Activated CD4-positive, CD25-positive, alpha-beta regulatory T cell treated with anti-CD3 and anti-CD28 coated beads, Interleukin-2, amount 50 U/mL, for 72 hours (primary cell): ENCODE measurements at regions not wholly inside any gene's neighbourhood (a gene's known extent, or its start where the extent isn't known, plus 50 kb on each side); places are given as distances from the start of the nearest gene placed in this dataset.

Experiments used
- DNase-seq: peaks from one replicate; pipeline ENCODE4 v3.0.0; 2021

DNA sequence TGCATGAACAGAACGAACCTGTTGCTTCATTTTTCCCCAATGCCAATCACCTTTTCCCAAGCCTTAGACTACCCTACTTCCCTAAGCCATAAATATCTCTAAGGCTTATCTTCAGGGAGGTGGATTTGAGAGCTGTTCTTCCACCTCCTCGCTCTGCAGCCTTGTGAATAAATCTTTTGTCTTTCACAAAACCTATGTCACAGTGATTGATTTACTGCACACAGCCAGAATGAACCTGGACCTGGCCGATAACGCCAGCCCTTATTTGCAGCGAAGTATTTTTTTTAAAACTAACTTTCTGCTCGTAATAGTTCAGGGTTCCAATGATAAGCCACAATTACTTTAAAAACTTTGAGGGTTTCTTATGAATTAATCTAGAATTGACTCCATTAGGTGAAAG, 632.6 kb downstream of the PTPRU start:
- no peak for DNase-seq

DNA sequence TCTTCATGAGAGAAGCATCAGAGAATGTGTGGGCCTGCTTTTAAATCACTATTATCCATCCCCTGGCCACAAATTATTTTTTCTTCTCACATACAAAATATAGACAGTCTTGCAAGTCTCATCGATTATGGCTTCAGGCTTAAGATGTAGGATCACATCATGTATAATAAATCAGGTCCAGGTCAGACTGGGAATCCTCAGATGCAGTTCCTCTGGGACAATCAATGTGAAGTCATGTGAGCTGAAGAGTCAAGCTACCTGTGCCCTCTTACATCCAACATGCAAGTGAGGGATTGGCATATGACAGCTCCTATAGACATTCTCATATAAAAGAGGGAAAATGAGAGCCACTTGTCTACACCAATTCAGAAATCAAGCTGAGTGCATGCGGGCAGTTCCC, 631.8 kb downstream of the PTPRU start:
- no peak for DNase-seq

DNA sequence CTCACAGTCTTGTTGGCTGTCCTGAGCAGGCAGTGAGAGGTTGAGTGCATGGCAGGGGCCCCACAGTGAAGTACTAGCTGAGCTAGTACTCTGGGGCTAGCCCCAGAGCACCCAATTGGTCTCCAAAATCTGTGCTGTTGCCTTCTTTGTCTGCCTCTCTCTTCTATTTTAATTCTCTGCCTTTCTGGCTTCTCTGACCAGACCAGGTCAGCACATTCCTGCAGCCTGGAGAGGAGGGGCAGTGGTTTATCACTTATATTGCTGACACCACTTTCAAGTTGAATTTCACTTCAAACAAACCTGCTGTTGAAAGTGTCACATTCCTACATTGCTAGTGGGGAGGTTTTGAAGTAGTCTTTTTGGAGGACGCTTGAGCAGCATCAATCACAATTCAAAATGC, 628.7 kb downstream of the PTPRU start:
- no peak for DNase-seq

DNA sequence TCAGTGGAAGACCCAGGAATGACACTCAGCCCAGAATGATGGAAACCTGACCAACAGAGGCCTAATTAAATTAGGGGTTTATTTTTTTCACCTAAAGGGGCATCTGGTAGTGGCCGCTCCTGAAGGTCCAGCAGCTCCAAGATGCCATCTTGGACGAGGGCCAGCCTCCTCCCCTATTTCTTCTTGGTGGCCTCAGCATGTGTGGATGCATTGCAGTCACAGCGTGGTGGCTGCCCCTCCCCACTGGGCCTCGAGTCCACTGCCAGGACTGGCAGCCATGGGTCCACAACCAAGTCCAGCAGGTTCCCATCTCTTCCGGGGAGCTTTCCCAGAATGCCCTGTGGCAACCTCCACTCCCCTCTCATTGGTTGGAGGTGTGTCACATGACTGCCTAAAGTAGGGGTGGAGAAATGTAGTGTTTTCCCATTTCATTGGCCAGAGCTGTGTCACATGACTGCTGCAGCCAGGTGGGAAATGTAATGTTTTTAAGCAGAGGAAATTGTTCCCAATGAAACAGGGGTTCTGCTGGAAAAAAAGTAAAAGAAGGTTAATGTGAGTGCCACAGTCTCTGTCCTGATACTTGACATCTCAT, 628.2 kb downstream of the PTPRU start:
- DNase-seq, result no peak

DNA sequence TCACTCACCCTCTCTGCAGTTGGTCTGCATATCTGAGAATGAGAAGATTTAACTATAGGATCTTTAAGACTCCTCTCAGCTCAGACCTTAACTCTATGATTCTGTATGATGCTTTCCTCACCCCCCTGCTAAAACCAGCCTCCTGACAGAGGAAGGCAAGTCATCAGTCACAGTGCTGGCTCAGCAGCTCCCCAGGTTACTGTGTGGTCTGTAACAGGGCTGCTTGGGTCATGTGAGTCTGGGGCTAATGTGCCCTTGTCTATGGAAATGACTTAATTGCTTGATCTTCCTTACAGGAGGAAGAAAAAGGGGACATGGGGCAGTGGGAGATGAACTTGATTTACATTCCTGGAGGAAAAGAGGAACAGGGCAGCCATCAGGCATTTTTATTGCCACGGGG, 625.6 kb downstream of the PTPRU start:
- no peak for DNase-seq

DNA sequence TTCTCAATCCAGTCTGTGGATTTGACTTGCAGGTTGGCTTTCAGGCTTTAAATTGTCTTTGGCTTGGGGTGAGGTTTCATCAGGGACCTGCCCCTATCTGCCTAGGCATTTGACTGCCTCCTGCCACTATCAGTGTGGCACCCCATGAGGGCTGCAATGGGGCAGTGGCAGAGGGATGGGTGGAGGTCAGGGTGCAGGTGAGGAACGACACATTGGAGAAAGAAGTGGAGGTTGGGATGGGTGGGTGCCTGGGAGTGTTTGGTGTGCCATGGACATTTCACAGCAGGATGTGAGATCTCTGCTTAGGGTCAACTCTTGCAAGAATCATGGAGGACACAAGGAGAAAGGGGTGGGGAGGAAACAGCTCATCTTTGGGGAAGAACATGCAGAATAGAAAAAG, 625.1 kb downstream of the PTPRU start:
- no peak for DNase-seq

DNA sequence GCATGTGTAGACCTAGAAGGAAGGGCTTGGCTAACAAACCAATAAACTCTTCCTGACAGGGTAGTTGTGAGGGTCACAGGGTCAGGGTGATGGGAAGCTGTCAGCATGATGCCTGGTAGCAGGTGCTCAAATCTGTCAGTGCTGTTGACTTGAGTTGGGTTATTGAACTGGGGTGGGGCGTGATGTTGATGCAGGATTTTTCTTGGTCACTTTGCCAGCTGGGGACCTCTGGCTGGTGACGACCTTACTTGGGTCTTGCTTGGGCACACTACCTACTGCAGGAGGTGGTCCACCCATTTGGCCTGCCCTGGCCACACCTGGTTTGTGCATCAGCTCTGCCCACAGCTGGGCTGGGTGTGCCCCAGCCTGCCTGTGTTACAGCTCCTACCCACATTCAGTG, 624.4 kb downstream of the PTPRU start:
- no peak for DNase-seq

DNA sequence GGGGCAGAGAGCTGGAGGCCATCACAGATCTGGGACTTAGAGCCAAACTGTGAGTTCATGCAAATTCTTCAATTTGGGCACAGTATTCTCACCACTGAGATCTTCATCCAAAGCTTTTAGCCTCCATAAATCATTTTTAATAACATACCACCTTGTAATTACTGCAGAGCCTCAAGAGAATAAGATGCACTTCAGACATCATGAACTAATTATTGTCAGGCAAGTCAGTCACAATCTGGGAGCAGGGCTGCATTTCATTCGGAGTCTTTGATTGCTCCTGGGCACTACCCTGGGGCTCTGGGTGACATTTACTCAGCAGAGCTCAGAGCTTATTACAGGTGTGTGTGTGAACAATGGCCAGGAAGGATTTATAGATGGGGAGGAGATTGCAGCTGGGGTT, 623.7 kb downstream of the PTPRU start:
- DNase-seq, result no peak

DNA sequence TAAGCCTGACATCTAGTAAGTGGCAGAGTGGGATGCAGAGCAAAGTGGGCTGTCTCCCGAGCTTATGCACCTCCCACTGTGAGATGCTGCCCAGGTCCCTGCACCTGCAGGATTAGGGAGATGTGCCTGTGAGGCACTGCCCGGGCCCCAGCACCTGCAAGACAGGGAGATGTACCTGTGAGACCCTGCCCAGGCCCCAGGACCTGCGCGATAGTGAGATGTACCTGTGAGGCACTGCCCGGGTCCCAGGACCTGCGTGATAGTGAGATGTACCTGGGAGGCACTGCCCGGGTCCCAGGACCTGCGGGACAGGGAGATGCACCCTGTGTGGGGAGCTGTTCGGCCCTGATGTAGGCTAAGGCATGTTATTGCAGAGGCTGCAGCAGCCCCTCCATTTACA, 622.8 kb downstream of the PTPRU start:
- DNase-seq, result no peak

DNA sequence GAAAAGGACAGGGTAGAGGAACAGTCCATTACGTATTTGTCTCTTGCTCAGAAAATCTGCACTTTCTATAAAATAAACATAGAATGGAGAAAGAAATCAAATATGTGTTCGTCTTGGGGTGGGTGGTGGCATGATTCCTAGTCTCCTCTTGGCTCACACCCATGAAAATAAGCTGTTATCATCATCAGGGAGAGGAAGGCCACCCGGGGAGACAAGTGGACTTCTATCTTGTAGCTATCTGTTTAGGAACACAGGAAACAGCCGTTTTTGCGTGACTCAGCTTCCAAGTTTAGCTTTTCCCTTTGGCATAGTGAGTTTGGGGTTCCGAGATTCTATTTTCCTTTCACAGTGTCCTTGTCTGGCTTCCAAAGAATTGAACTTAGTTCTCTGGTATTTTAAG, 622.3 kb downstream of the PTPRU start:
- DNase-seq, result no peak

DNA sequence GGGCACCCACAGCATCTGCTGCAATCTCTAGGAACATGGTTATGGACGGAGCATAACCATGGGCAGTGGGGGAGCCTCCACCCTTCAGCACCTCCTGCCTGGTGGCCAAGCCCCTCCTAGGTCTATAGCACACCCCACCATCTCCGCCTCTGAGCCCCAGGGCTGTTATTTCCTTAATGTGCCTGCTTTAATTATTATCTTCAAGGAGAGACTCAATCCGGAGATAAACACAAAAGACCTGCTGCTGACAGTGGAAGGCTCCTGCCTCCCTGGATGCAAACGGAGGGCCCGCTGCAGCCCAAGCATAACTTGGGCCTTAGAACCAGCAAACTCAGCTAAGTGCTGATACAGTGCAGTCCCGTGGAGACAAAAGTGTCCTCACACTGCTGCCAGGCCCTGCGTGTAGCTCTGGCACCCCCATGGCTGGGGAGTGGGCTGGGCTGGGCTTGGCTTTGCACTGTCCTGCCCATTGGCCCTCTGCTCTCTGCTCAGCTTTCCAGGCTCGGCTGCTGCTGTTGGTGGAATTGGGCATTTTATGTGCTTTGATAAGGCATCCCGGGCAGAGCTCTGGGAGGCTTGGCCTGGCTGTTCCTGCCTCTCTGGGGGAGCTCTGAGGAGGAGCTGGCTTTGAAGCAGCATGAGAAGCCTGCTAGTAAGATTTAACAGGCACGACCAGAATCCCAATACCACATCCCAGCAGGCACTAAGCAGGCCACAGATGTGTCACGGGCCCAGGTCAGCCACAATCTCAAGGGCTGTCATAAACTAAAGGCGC, 620.2 kb downstream of the PTPRU start:
- no peak for DNase-seq

DNA sequence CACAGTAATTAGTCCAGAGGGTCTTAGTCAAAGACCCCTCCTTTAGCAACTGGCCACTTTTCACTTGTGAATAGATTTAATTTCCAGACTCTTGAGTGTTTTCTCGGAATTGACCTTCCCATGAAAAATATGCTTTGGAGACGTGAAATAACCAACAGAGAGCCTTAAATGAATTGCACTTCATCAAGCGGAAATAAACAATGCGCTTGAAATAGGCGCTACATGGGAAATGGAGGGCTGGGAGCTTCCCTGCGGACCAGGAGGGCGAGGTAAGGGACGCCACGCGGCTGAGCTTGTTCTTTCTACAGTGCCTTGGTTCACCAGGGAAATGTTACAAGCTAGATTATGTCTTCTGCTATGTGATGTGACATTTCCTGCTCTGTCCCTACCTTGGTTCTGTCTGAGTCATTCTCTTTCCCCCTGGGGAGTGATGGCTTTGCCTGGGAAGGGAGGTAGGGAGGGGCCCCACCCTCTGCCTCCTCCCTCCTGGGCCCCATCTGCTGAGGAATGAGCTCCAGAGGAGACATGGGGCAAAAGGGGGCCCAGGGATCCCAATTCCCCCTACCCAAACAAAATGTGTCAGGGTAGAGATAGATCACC, 619.3 kb downstream of the PTPRU start:
- DNase-seq, result no peak

DNA sequence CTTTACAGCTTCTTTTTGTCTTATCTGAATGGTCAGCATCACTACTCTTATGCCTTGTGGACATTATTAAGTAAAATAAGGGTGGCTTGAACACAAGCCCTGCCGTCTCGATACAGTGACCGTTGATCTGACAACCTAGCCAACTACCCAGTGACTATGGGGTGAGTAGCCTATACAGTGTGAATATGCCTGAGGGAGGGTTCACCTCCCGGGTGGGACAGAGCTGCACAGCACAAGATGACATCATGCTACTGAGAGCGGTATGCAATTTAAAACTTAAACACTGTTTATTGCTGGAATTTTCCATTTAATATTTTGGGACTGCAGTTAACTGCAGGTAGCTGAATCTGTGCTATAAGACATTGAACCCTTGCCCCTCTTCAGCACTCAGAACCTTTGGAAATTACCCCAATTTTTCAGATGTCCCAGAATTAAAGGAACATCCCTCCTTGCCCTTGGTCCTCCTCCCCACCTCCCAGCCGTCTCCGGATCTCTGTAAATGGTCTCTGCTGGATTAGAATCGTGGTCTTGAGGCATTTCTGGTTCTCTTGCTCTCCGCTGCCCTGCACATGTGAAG, 618.5 kb downstream of the PTPRU start:
- no peak for DNase-seq

DNA sequence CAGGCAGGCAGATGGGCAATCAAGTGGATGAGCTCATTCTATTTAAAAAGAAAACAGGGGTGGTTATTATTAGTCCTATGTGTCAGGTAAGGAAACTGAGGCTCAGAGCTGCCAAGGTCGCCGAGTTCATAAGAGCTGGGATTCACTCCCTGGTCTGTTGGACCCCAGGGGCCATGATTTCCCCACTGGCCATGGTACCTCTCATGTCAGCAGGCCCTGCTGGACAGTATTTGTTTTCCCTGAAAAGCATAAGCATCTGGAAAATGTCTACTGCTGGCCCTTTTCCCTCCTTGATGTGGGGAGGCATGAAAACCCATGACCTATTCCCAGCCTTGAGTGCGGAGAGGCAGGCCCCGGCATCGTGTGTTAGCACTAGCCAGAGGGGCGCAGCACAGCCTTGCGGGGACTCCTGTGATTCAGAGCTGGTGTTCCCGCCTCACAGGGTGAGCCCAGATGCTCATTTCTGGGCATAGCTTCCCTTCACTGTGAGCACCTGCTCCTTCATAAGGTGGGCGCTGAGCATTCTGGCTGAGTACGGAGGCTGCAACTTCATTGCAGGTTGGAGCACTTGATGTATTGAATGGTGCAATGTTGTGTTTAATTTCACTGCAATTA, 617.5 kb downstream of the PTPRU start:
- DNase-seq, result no peak

DNA sequence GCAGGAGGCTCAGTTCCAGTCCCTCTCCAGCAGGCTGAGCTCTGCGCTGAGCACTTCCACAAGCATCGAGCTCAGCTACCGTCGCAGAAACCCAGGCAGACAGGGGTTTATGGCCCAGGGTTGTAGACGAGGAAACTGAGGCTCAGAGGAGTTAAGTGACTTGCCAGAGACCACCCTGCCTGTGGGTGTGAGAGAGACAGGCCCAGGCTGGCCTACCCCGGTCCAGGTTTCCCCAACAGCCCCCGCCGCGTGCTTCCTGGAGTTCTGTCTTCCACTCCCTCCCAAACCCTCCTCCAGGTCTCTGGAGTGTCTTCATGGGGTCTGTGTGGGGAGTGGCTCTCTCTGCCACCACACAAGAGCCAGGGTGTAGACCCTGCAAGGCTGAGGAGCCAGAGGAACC, 615.9 kb downstream of the PTPRU start:
- DNase-seq, result no peak

DNA sequence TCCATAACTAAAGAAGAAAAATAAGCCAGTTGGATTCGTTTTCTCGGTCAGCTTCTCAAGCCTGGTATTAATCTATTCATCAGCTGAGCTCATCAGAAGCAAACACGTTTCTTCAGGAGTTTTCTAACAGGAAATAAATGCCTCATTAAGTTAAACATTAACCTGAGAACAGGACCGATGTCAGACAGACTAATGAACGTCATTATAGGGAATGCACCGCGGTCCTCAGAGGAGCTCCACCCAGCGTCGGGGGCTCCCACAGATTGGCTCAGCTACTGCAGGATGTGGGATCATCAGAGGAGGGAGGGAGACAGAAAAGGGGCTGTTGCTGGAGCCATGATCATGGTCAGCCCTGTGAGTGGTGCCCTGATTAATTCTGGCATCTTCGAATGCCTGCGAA, 615.4 kb downstream of the PTPRU start:
- no peak for DNase-seq

DNA sequence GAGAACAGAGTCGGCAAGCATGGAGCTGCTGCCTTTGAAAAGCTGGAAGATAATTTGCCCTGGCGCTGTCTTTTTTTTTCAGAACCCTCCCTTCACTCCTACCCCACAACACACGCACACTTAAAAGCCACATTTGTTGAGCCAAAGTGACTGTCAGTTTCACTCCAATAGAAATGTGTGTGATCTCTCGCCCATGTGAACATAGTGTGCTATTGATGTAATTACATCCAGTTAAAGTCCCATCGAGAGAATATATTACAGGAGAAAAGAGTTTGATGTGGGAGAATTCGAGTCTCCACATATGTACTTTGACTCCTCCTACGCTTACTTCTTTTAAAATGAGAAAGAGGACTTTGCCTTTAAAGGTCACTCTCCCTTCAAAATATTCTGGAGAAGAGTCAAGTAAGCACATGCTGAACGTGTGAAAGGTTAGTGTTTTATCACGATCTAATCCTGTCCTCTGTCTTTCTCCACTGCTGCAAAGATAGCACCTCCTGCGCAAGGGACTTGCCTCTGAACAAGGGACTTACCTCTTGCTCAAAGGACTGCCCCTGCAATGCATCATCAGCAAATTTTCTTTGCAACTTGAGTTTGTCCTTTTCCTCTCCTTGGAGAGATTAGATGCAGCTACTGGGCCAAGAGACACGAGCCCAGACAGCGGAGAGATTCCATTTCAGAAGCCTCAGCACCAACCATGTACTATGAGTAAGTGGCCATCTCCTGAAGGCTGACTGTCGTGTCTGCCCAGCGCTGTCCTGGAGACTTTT, 613.9 kb downstream of the PTPRU start:
- no peak for DNase-seq

DNA sequence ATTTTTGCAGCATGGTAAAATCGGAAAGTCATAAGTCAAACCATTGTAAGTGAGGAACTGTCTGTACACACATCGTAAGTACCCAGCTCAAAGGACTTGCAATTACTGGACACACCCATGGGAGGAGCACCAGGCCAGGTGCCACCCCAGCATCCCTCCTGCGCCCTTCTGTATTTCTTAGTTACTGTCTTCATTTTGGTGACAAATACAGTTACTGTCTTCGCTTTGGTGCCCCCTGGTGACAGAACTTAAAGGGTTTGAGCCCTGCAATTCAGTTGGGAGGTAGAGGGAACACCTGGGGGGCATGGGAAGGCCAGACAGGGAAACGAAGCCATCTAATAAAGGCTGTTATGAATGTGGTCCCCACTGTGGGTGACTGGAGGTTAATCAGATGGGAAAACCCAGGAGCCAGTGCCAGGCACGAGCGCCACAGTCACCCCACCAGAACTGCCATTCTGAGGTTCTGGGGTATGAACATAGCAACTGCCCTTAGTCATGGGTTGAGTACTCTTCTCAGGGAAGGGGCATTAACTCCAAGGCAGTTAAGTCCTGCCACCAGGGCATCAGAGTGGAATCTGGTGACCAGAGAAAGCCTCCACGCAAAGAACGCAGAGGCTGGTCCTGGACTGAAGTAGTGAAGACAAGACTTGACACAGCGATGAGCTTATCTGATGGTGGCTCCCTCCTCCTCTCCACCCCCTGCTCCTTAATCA, 612.9 kb downstream of the PTPRU start:
- DNase-seq, result no peak

DNA sequence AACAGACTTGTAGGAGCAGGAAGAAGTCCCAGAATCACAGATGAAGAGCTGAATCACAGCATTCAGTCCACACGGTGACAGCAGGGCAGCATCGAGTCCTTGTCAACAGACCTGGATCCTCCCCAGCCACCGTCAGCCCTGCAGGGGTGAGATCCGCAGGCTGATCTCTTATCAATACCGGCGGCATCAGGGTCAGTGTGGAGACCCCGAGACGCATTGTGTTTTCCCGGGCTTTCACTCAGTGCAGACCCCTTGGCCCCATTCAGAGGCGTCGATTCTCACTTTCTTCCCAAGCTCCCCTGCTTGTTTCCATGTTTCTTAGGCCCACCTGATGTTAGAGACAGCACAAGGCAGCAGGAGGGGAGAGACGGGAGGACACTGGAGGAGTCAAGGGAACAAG, 609.6 kb downstream of the PTPRU start:
- DNase-seq, result no peak

DNA sequence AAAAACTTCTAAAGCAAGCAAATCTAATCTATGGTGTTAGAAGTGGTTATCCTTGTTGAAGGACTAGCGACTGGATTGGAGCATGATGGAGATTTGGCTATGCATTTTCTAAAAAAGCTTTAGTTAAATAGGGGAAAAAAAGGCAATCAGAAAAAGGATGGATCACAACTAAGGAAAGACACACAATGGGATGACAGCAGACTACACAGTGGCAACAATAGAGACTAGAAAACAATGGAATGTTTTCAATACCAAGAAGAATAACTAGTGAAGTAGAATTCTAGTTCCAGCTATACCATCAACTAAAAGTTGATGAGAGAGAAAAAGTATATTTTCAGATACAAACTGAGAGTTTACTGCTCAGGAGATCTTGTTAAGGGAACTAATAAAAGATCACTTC, 605.8 kb downstream of the PTPRU start:
- DNase-seq, result no peak

DNA sequence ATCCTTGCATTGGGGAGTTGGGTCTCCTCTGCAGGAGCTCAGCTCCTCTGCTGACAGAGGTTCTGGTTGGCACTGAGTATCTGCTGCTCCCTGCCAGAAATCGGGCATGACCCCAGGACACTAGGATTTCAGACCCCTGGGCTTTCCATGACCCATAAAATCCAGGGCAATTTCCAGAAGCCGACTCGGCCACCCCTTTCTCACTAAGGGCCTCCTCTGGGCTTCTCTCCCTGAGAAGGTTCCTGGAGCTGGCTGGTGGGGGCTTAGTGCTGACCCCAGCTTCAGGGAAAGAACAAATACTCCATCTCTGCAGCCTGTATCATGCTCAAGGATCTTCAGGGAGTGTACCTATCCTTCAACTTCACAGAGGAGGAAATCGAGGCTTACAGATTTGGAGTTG, 603.4 kb downstream of the PTPRU start:
- DNase-seq, result no peak

DNA sequence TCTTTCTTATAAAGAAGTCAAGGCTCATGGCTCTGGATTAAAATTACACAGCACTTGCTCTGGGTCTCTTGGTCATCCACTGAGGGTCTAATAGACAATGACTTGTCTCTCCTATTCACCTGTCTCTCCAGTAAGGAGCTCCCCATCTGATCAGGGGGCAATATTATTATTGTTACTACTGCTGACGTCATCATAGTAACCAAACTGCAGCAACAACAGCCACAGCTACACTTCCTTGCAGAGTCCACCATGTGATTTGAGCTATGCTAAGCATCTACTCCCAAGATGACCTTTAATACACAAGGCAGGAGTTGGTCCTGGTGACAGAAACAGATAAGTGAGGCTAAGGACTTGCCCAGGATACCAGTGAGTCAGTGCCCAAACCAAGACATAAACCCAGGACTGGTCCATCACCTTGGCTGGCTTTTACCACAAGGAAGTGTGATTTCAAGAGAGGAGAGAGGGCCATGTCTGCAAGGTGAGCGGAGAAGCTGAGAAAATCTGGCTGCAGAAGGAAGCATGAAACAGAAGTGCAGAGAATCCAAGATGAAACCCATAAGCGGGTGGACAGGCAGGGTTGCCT, 602.5 kb downstream of the PTPRU start:
- no peak for DNase-seq
